GM12878 (cell line): ENCODE measurements at regions not wholly inside any gene's neighbourhood (a gene's known extent, or its start where the extent isn't known, plus 50 kb on each side); places are given as distances from the start of the nearest gene placed in this dataset.

Source experiments
- ATAC-seq: fragments of 200-7000 bp; cut with Tn5 transposase; 3 replicates; pipeline ENCODE4 v1.9.1; 2020; ENCODE audit warnings: mild to moderate bottlenecking, moderate library complexity
- BruUV-seq: library from RNA; stranded (reverse); fragments of 400-500 nt; replicated peaks from 2 replicates; lab custom pipeline; 2021; lab: Mats Ljungman, UMichigan
- CTCF ChIA-PET: fragments of 300-600 bp; sonication (Branson Sonifier 250); formaldehyde crosslinking; extraction: SDS; loops from one replicate; lab custom pipeline; 2021; ENCODE audit warnings: inconsistent platforms; lab: Yijun Ruan, JAX
- POLR2A ChIA-PET: fragments of 350-600 bp; formaldehyde crosslinking; extraction: SDS; loops from one replicate; lab custom pipeline; 2021; ENCODE audit warnings: inconsistent platforms; lab: Charles Lee
- RAD21 ChIA-PET: fragments of 300-600 bp; sonication (Branson Sonifier 250); formaldehyde crosslinking; loops from one replicate; lab custom pipeline; 2023; ENCODE audit warnings: antibody characterized with exemption; ENCODE audit not compliant: unreplicated experiment; lab: Charles Lee
- SMC1A ChIA-PET: fragments of 300-600 bp; sonication (Branson Sonifier 250); formaldehyde crosslinking; loops from one replicate; lab custom pipeline; 2023; ENCODE audit not compliant: unreplicated experiment, uncharacterized antibody; lab: Charles Lee
- DNase-seq: peaks from one replicate; pipeline ENCODE4 v3.0.0-alpha.2; 2011; ENCODE audit warnings: low read depth, low spot score
- FAIRE-seq: peaks from 3 replicates; lab custom pipeline; 2011; peaks lifted over from hg19 to GRCh38; lab: Jason Lieb, UNC
- H2AFZ ChIP-seq: 2 replicates; pipeline ENCODE4 v1.6.0; 2011; ENCODE audit warnings: low read depth, low read length, control low read depth; ENCODE audit not compliant: control insufficient read depth
- H3K27ac ChIP-seq: 2 replicates; pipeline ENCODE4 v1.5.1; 2011; ENCODE audit warnings: control low read depth; ENCODE audit not compliant: control insufficient read depth, insufficient read depth
- H3K27me3 ChIP-seq, 2 experiments: replicated peaks in 1 of 2; 2 replicates each; pipeline versions ENCODE4 v1.6.0 to v1.6.1; 2011; ENCODE audit warnings: low read length in 1 of 2; ENCODE audit not compliant: control insufficient read depth in 2 of 2, insufficient read depth in 2 of 2
- H3K36me3 ChIP-seq, 2 experiments: 2 replicates each; pipeline ENCODE4 v1.5.1; 2011; ENCODE audit warnings: low read length in 1 of 2; ENCODE audit not compliant: control insufficient read depth in 2 of 2, insufficient read depth in 2 of 2
- H3K4me1 ChIP-seq: 2 replicates; pipeline ENCODE4 v1.6.1; 2011; ENCODE audit warnings: mild to moderate bottlenecking, low read length, moderate library complexity, mixed read lengths; ENCODE audit not compliant: control insufficient read depth, insufficient read depth
- H3K4me2 ChIP-seq: 2 replicates; pipeline ENCODE4 v1.6.0; 2011; ENCODE audit warnings: control low read depth; ENCODE audit not compliant: control insufficient read depth, insufficient read depth
- H3K4me3 ChIP-seq: fragments of 200-600 bp; sonication (generic); 2 replicates; pipeline ENCODE4 v1.5.1; 2016
- H3K79me2 ChIP-seq: 2 replicates; pipeline ENCODE4 v1.6.0; 2011; ENCODE audit warnings: low read length; ENCODE audit not compliant: control insufficient read depth, insufficient read depth
- H3K9ac ChIP-seq: 2 replicates; pipeline ENCODE4 v1.8.0; 2011; ENCODE audit warnings: low read length, control low read depth, mixed read lengths; ENCODE audit not compliant: control insufficient read depth, insufficient read depth
- H3K9me3 ChIP-seq: replicated peaks from 3 replicates; pipeline ENCODE4 v1.5.1; 2011; ENCODE audit warnings: mild to moderate bottlenecking, low read length; ENCODE audit not compliant: control insufficient read depth, insufficient read depth
- H4K20me1 ChIP-seq: 2 replicates; pipeline ENCODE4 v1.6.0; 2011; ENCODE audit not compliant: control insufficient read depth, insufficient read depth
- CBFB ChIP-seq: IDR thresholded peaks from 2 replicates; pipeline ENCODE4 v1.6.1; 2016; ENCODE audit warnings: antibody characterized with exemption, low read depth
- CEBPB ChIP-seq, 2 experiments: fragments of 150-350 bp in 1 of 2; IDR thresholded peaks; 2 replicates each; pipeline ENCODE4 v1.6.1; 2012 to 2014; ENCODE audit warnings: low read depth in 2 of 2, low read length in 2 of 2, borderline replicate concordance in 1 of 2, inconsistent platforms in 1 of 2
- CREM ChIP-seq: IDR thresholded peaks from 2 replicates; pipeline ENCODE4 v1.6.1; 2014; ENCODE audit warnings: antibody characterized with exemption, low read depth
- ESRRA ChIP-seq: IDR thresholded peaks from 2 replicates; pipeline ENCODE4 v1.6.1; 2012; ENCODE audit warnings: mild to moderate bottlenecking, low read length, improper control_type of control experiment
- FOS ChIP-seq: IDR thresholded peaks from 3 replicates; pipeline ENCODE4 v1.6.1; 2011; ENCODE audit warnings: borderline replicate concordance; ENCODE audit not compliant: insufficient read length; ENCODE audit errors: extremely low read depth
- KAT2A ChIP-seq: conservative IDR thresholded peaks from 2 replicates; pipeline ENCODE4 v1.6.1; 2011; ENCODE audit warnings: low read depth, low read length; ENCODE audit not compliant: control insufficient read depth
- MEF2B ChIP-seq: fragments of 450-650 bp; IDR thresholded peaks from 2 replicates; pipeline ENCODE4 v1.6.1; 2018; ENCODE audit warnings: mild to moderate bottlenecking, moderate library complexity; ENCODE audit not compliant: partially characterized antibody, poor library complexity, severe bottlenecking
- MTA3 ChIP-seq: IDR thresholded peaks from 2 replicates; pipeline ENCODE4 v1.6.1; 2012; ENCODE audit warnings: low read length, inconsistent platforms, borderline replicate concordance
- NBN ChIP-seq: fragments of 450-650 bp; IDR thresholded peaks from 2 replicates; pipeline ENCODE4 v1.6.1; 2016
- NFIC ChIP-seq: IDR thresholded peaks from 2 replicates; pipeline ENCODE4 v1.6.1; 2012; ENCODE audit warnings: low read depth, mild to moderate bottlenecking, inconsistent platforms, low read length, moderate library complexity
- NRF1 ChIP-seq: conservative IDR thresholded peaks from 2 replicates; pipeline ENCODE4 v1.6.1; 2011; ENCODE audit warnings: mild to moderate bottlenecking, low read depth, low read length, improper control_type of control experiment
- POLR2AphosphoS2 ChIP-seq: IDR thresholded peaks from 2 replicates; pipeline ENCODE4 v1.6.1; 2011; ENCODE audit warnings: low read depth, mild to moderate bottlenecking, low read length, improper control_type of control experiment, moderate library complexity
- SMAD1 ChIP-seq: fragments of 450-650 bp; IDR thresholded peaks from 2 replicates; pipeline ENCODE4 v1.6.1; 2018; ENCODE audit warnings: mild to moderate bottlenecking, low read depth; ENCODE audit not compliant: partially characterized antibody
- SUPT20H ChIP-seq: IDR thresholded peaks from 2 replicates; pipeline ENCODE4 v1.6.1; 2011; ENCODE audit warnings: low read depth, mild to moderate bottlenecking, low read length, moderate library complexity, borderline replicate concordance; ENCODE audit not compliant: control insufficient read depth
- TCF3 ChIP-seq: IDR thresholded peaks from 2 replicates; pipeline ENCODE4 v1.6.1; 2012; ENCODE audit warnings: low read depth, mild to moderate bottlenecking, low read length, borderline replicate concordance; ENCODE audit not compliant: insufficient read depth
- WRNIP1 ChIP-seq: IDR thresholded peaks from 2 replicates; pipeline ENCODE4 v1.6.1; 2011; ENCODE audit warnings: low read depth, low read length, improper control_type of control experiment, borderline replicate concordance
- ZNF687 ChIP-seq: fragments of 450-650 bp; IDR thresholded peaks from 2 replicates; pipeline ENCODE4 v1.6.1; 2017; ENCODE audit warnings: mild to moderate bottlenecking, moderate library complexity
- WGBS: methylation state at CpG from one replicate; pipeline ENCODE4 v1.1.6; 2016; ENCODE audit warnings: low lambda C conversion rate; ENCODE audit not compliant: insufficient replicate concordance, insufficient coverage; ENCODE audit errors: missing lambda C conversion rate; 5-methylcytosine and 5-hydroxymethylcytosine counted together
- in situ Hi-C: fragments of 300-500 bp; cut with MboI; formaldehyde crosslinking; loops from 9 replicates; pipeline ENCODE4 v1.14.3; 2018; ENCODE audit warnings: mixed read lengths
- intact Hi-C: fragments of 100-400 bp; cut with micrococcal nuclease; formaldehyde crosslinking; loops from one replicate; pipeline ENCODE4 v1.14.2; 2022; ENCODE audit not compliant: unreplicated experiment
- TF ChIP-seq, protein P1 (sequence below): fragments of 450-650 bp; IDR thresholded peaks from 2 replicates; pipeline ENCODE4 v1.6.1; 2014; ENCODE audit warnings: mild to moderate bottlenecking
- TF ChIP-seq, protein P2 (sequence below): fragments of 450-650 bp; IDR thresholded peaks from 2 replicates; pipeline ENCODE4 v1.6.1; 2016; ENCODE audit warnings: mild to moderate bottlenecking

DNA sequence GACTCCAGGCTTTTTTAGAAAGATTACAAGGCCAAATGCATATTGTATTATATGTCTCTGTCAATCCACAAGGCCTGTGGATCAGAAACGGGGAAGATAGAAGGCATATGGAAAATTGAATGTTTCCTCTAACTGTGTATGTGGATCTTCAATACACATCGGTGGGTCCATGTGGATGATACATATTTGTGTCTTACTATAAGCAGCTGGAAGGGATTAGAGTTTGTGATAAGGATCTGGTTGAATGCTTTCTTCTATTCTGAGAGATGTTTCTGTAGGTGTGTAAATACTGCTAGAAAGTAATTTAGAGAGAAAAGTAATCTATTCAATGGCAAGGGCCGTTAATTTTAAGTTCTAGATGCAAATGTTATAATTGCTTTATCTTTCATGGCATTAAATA, 137.8 kb upstream of the AKR1E2 start (continued):
- TF ChIP-seq, protein P1, sequence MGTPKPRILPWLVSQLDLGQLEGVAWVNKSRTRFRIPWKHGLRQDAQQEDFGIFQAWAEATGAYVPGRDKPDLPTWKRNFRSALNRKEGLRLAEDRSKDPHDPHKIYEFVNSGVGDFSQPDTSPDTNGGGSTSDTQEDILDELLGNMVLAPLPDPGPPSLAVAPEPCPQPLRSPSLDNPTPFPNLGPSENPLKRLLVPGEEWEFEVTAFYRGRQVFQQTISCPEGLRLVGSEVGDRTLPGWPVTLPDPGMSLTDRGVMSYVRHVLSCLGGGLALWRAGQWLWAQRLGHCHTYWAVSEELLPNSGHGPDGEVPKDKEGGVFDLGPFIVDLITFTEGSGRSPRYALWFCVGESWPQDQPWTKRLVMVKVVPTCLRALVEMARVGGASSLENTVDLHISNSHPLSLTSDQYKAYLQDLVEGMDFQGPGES: no peak
- TF ChIP-seq ZNF687 (no peak), CREM (no peak), POLR2AphosphoS2 (no peak)

DNA sequence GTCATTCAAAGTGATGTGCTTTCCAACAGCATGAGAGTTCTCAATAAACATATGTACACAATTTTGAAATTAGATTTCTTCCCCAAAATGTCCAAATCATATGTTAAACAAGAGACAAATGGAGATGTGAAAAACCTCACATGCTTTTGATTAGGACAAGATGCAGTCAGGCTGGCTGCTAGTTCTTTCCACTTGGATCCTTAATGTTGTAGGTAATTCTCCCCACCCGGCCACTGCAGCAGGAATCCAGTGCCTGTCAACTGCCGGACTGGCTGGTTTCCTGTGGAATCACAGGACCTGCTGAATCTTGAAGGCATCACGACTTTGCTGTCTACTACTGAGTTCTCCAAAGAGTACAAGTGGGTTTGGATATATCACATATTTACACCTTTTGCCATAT, 138.6 kb upstream of the AKR1E2 start:
- intact Hi-C loops: no loop called here

More for the DNA sequence above, 138.6 kb upstream of the AKR1E2 start:
- H3K9ac ChIP-seq: no peak overlapping the region
- RAD21 ChIA-PET: no interaction called here
- no peaks in the 10 kb centered on the region for H3K27me3 ChIP-seq
- no peaks in the 10 kb centered on the region for H3K9me3 ChIP-seq
- no TSS peak for BruUV-seq
- FAIRE-seq: no peak
- H3K36me3 ChIP-seq: no peaks in the 10 kb centered on the region
- in situ Hi-C loops: no loop called here
- H4K20me1 ChIP-seq: no peaks in the 10 kb centered on the region
- 53% methylated on average over 3 of the region's 3 CpGs for WGBS
- H3K4me3 ChIP-seq: no peak overlapping the region
- no peaks in the 10 kb centered on the region; the same call in 1 of the 2 replicates for H3K4me1 ChIP-seq
- CTCF ChIA-PET: no interaction called here
- no peaks in the 10 kb centered on the region for H3K79me2 ChIP-seq
- SMC1A ChIA-PET: no interaction called here
- DNase-seq: no peak
- no peak overlapping the region for H3K4me2 ChIP-seq
- H2AFZ ChIP-seq: no peak overlapping the region
- POLR2A ChIA-PET: no interaction called here
- TF ChIP-seq FOS (no peak), KAT2A (no peak), SUPT20H (no peak), MEF2B (no peak), CBFB (no peak), TCF3 (no peak), WRNIP1 (no peak), NBN (no peak), ESRRA (no peak), MTA3 (no peak), NFIC (no peak), SMAD1 (no peak), CEBPB (IDR thresholded peaks at IDR 0.05; ENCODE audit: borderline replicate concordance in 1 of 2, low read depth in 2 of 2, low read length in 2 of 2) (no peak), NRF1 (no peak)
- TF ChIP-seq, protein P2, sequence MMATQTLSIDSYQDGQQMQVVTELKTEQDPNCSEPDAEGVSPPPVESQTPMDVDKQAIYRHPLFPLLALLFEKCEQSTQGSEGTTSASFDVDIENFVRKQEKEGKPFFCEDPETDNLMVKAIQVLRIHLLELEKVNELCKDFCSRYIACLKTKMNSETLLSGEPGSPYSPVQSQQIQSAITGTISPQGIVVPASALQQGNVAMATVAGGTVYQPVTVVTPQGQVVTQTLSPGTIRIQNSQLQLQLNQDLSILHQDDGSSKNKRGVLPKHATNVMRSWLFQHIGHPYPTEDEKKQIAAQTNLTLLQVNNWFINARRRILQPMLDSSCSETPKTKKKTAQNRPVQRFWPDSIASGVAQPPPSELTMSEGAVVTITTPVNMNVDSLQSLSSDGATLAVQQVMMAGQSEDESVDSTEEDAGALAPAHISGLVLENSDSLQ: no peak
- no peak overlapping the region for H3K27ac ChIP-seq
- ATAC-seq: no peak
